HG03571 (cell line): ENCODE measurements at regions not wholly inside any gene's neighbourhood (a gene's known extent, or its start where the extent isn't known, plus 50 kb on each side); places are given as distances from the start of the nearest gene placed in this dataset.
A peak's percentile ranks its signal among the peaks of the same experiment; 100 is the strongest.

Source experiments
- ATAC-seq: cut with Tn5 transposase; IDR thresholded peaks from one replicate; pipeline ENCODE4 v1.9.1; 2021; ENCODE audit not compliant: unreplicated experiment

DNA sequence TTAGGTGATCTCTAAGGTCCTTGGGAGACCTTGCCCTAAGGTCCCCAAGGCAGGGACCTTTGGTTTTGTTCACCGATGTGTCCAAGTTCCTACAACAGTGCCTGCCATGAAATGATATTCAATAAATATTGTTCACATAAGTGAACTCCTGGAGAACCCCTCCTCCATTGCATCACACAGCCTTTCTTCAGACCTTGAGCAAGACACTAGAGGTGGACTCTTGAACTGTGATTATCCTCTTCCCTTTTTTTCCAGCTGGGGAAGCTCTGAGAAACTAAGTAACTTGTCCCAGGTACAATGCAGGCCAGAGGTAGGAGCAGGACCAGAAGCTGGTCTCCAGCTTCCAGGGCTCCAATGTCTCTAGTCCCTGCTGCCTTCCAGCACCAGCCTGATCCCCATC, 76.6 kb upstream of the LMO1 start:
- ATAC-seq = no peak

- no peak for ATAC-seq
Observed at GRCh38 chr11:8339592-8340022, 75.9 kb upstream of the LMO1 start.

- no peak for ATAC-seq
Observed at GRCh38 chr11:8338138-8338537, 74.5 kb upstream of the LMO1 start.

DNA sequence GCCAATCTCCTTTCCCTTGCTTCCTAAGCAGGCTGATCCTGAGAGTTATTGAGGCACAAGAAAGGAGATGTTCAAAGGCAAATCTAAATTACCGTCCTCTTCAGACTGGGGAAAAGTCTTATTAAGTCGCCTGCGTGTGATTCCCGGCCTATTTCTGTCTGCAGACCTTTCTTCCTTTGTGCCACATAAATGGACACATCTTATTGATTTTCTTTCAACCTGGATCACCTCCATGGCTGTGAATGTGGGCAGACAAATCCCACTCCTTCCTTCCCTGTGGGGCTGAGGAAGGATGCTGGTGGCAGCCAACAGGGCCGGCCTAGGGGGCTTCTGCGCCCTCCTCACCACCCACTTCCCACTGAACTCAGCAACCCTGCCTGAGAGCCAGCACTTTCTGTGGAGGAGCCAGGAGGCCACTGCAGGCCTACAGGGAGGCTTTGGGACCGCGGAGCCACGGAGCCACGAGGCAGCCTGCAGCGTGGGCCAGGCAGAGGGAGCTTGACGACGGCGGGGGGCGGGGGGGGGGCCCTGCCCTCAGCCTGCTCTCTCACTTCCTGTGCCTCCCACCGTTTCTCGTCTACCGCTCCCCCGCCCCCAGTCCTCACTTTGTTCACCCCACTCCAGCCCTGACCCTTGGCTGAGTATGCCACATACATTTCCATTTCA, 73.6 kb upstream of the LMO1 start:
- no peak for ATAC-seq

DNA sequence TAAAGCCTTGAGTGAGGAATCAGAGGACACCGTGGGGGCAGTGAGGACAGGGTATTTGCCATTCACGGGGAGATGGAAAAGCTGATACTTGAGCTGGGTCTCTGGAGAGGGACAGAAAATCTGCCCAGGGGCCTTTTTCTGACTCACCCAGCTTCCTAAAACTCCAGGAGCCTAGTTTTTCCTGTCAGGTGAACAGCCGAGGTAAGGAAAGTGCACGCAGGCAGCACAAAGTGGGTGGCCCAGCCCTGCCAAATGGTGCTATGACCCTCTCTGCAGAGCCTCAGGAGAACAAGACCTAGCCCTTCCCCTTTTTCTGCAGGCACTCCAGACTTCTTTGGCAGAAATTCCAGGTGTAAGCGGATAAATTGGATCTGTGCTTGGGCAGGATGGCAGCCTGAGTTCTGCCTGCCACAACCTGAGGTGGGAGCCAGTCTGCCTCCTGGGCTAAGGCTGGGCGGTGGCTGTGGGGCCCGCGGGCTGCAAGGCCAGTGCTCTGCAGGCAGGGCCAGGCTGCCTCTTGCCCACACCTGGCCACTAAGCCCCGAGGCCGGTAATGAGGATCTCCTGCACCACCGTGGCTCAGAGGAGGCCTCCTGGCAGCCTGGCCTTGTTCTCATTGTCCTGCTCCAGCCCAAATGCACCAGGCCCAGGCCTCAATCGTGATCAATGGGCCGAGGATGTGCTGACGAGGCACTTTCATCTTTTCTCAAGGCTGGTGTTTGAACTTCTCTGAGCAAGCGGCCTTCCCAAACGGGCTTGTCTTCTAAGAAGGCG, 72.9 kb upstream of the LMO1 start:
- ATAC-seq = no peak

DNA sequence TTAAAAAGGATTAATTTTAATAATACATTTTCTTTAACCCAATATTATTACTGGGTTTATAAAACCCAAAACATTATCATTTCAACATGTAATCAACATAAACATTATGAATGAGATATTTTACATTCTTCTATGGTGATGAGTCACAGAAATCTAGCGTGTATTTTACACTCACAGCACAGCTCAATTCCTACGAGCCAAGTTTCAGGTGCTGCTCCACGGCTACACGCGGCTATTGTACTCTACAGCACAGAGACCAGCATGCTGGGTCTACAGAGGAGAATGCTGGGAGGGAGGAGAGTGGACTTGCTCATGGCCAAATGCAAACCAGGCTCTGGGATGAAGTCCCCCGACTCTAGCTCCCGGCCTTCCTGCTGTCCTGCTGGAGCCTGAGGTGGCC, 72.0 kb upstream of the LMO1 start:
- no peak for ATAC-seq

DNA sequence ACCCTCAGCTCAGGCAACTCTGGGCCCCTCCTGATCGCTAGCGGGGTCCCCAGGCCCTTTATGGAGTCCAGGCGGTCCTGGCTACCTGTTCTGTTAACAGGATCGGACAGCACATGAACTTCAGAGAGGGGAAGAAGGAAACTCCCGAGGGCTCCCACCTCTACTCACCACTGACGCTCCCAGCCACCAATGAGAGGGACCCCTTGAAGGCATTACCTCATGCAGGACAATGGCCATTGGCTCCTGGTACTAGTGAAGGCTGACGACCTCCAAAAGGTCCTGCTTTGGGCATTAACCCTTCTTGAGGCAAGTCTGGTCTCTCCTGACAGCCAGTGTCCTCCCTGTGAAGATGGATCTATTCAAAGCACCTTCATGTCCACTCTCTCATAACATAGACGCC, 71.5 kb upstream of the LMO1 start:
- no peak for ATAC-seq

- ATAC-seq = no peak
Observed at GRCh38 chr11:8333811-8334401, 70.2 kb upstream of the LMO1 start.

GRCh38 chr11:8333376-8333775, 69.7 kb upstream of the LMO1 start:
- ATAC-seq = no peak

DNA sequence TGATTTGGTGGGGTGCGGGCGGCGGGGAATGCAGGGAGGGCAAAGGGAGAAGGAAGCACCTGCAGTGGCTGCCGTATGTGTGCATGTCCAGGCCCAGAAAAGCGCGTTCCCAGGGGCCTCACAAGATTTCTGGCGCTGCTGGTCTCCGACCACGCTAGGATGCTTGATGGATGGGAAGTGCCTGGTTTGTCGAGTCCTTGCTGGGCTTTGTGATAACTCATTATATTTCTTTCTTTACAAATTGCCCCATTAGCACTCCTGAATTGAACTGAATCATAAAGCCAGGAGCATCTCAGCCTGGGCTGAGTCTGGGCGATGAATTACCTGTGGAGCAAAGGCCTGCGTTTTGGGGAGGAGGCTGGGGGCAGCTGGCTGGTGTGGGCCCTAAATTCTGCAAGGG, 69.2 kb upstream of the LMO1 start:
- no peak for ATAC-seq

DNA sequence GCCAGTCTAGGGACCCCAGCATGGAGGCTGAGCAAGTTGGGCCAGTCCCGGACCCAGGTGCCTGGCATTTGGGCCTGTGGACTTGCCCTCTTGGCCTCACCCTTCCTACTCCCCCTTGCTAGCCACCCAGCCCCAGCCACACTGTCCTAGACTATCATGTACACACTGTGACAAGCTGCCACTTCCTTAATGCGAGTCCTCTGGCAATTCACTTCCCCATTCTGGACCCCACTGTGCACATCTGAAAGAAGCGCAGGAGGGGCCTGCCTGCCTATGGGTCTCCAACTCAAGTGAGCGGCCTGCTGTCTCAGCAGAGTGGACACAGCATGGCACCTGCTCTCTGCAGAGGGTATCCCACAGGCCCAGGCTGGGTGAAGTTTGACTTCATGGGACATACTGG, 68.5 kb upstream of the LMO1 start:
- no peak for ATAC-seq

GRCh38 chr11:8331767-8332166, 68.1 kb upstream of the LMO1 start:
- ATAC-seq = no peak

DNA sequence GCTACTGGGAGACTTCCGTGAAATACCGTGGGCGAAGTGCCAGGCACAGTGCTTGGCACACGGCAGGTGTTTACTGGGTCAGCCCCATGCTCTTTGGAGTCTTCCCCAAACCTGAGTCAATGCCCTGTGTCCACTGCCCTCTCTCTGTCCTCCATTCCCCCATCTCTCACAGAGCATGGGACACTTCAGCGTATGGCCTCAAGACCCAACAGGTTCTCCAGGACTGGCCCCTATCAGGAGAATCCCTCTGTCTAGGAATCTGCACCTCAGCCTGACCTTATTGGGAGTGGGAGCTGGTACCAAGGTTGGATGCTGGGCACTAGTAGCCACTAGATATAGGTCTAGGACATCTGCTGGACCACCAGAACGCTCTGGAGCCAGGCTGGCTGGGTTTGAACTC, 67.2 kb upstream of the LMO1 start:
- ATAC-seq = no peak

DNA sequence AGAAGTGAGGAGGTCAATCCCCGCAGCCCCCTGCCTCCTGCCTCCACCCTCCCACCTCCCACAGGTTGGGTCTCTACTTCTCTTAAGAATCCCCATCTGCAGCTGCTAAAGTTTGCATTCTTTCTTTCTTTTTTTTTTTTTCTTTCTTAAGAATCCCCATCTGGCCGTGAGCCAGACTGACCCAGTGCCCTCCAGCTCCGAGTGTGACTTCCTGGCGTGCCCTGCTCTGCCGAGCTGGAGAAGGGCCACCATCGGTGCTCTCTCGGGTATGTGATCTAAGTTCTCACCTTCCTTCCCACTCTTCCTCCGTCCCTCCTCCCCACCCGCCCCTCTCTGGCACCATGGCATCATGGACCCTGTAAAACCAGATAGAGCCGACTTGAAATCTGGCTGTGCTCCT, 66.7 kb upstream of the LMO1 start:
- ATAC-seq = no peak

- ATAC-seq = no peak
Observed at GRCh38 chr11:8329847-8330361, 66.2 kb upstream of the LMO1 start.

- ATAC-seq = no peak
Observed at GRCh38 chr11:8329336-8329735, 65.7 kb upstream of the LMO1 start.

GRCh38 chr11:8328848-8329330, 65.2 kb upstream of the LMO1 start:
- ATAC-seq = peak; percentile 59

DNA sequence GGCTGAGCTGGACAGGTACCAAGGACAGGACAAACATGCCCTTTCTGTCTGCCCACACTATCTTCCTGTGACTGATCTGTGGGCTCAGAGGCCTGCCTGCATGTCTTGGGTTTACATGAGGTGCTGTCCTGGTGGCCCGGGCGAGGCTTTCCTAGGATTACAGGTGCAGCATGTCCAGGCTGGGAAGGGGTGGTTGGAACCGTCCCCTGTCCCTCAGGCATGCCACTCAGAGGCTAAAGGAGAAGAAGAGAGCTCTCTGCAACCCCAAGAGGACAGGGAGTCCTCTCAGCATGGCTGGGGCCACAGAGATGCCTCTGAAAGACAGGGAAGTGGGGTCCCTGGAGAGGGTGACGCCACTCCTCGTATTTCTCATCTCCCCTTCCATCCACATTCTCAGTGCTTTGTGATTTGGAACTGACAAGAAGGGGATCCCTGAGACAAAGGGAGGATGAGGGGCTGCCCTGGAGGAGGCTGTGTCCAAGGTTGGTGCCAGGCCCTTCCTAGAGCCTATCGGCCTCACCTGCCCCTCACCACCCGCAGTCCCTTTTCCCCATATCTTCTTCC, 64.6 kb upstream of the LMO1 start:
- peak; percentile 5 for ATAC-seq

DNA sequence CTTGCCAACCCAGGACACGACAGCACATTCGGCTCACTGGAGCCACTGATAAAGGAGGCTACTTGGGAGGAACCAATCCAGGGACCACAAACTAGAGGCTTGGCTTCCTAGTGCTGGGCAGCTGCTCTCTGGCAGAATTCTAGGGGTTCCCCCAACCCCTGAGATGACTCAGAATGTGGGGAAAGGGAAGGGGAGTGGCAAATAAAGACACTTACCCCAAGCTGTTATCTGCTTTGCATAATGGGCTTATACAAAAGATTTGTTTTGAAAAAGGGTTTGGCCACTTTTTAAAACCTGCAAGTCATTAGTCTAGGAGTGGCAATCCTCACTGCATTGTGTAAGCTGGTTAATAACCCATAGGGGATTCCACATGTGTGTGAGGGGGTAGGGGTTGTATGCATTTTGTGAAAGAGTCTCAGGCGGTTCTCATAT, 64.1 kb upstream of the LMO1 start:
- peak; percentile 40 for ATAC-seq

- no peak for ATAC-seq
Observed at GRCh38 chr11:8326337-8326736, 62.7 kb upstream of the LMO1 start.

- no peak for ATAC-seq
Observed at GRCh38 chr11:8325591-8326304, 62.1 kb upstream of the LMO1 start.
